GM21515 (cell line): ENCODE measurements at regions not wholly inside any gene's neighbourhood (a gene's known extent, or its start where the extent isn't known, plus 50 kb on each side); places are given as distances from the start of the nearest gene placed in this dataset.

ENCODE experiments used
- ATAC-seq: cut with Tn5 transposase; IDR thresholded peaks from one replicate; pipeline ENCODE4 v1.9.1; 2021; ENCODE audit not compliant: unreplicated experiment

DNA sequence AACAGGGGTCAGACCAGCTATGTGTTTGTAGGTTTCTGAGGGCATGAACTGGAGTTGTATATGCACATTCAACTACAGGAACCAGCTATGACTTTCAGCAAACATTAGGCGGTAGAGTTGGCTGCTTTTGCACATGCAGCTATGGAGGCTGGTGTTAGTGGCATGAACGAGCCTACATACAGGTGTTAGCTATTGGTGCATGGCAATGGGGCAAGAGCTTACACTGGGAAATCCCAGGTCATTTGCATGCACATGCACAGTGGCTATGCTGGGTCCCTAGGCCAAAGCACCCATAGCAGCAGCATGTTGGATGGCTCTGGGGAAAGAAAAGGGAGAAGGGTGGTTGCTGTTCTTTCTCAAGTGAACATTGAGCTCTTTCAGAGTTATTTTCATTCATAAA lies 1018.5 kb upstream of the PHF14 start:
- no peak for ATAC-seq

DNA sequence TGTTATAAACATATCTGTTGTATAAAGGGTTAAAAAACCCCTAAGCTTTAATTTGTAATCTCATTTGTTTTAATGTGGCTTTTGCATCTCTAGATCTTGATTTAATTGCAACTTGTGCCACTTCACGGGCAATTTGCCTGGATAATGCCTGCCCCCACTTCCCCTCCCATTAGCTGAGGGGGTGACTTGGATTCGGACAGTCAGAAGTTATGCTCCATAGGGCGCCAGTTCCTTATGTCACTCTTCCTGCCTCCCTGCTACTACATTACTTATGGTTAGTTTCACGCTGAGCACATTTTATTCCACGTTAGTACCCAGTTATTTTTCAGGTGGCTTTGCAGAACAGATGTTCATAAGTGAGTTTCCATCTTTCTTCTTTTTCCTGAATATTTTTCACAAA lies 1015.2 kb upstream of the PHF14 start:
- ATAC-seq: no peak

DNA sequence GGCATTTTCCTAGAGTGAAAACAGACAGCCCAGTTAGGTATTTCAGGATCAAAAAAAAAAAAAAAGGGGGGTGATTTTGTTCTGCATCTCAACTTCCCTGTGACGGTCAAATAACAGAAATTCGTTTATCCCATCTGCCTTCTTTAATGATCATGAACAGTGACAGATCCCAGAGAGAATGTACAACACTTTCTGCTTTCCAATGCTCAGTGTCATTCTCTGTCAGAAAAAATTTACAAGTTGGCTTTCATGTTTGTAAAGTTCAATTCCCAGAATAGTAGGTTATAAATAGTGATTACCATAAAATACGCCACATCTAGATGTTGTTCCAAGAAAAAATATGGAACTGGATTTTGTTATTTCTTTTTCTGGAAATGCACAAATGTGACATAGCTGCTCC lies 1013.2 kb upstream of the PHF14 start:
- no peak for ATAC-seq

DNA sequence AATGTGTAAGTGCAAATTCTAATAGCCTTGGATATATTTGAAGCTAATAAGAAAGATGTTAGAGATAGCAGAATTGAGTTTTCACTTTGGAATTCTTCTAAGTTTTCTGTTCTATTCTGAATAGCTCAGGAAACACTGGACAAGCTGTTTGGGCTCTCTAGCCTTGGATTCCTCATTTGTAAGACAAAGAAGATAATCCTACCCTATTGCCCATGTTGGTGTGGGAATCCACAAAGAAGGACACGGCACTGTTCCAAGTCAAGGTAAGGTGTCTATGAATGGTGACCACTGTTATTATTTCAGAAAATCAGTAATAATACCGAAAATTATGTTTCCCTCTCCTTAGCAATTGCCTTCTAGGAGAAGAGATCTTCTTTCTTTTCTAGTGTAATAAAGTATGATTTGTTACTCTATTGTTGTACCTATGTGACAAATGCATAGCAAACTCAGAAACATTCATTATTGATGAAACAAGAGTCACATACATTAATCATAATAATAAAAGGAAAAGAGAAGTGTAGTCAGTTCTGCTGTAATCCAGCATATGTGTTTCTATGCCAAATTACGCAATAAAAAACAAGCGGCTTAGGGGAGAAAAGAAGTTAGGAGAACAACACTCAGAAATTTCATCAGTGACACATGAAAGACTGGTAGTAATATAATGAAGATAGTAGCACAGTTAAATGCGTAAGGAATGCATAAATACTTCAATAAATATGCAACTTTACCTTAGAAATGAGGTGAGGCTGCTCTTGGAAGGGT lies 1012.3 kb upstream of the PHF14 start:
- ATAC-seq: no peak

DNA sequence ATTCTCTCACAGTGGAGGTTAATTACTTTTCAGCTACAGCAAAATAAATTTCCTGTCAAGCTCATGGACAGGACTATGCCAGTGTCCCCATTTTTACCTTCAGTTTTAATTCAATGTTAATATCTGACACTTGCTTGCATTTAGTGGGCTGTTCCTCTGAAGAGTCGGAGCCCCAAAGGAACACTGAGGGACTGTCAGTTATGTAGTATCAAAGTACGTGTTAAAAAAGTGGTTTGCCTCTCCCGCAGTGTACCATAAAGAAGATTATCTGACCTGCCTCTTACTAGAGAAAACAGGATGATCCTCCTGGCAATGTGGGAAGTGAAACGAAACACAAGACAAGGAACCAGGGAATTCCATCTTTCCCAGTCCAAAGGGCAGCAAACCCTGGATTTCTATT lies 1010.9 kb upstream of the PHF14 start:
- ATAC-seq: no peak

DNA sequence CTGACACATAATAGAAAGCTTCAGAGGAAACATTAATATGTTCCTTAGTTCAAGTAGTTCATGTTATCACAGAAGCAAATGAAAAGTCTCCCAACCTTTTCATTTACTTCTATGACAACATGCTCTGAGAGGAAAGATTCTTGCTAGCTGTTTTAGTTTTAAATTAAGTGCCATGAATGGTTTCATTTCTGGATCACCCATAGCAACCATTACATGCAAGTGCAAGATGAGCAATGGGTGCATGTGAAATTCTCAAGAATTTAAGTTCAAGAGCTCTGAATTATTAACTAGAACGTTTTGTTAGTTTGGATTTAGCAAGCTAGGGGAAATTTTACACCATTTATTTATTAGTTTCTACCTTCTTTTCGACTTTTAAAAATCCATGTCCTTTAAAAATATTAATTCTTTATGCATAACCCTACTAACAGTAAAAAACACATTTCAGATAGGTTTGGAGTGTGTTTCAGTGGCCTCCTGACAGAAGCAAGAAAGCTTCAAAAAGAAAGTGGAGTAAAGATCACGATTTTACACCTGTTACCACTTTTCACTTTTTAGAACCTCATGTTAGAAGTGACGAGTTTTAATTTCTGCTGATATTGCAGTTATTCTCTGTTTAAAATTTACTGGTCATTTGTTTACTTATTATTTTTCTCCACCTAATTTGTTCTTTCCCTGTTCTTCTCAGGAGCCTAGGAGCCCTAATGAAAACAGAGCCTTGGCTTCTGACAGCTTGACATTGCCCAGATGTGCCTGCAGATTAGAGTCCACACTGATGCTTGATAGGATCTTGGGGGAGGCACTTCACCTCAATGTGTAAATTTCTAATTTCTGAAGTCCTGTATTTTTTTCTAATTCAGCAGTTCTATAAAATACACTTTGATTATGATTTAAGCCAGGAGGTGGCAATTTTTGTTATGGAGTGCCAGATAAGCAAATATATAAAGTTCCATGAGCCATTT lies 995.3 kb upstream of the PHF14 start:
- ATAC-seq: no peak

DNA sequence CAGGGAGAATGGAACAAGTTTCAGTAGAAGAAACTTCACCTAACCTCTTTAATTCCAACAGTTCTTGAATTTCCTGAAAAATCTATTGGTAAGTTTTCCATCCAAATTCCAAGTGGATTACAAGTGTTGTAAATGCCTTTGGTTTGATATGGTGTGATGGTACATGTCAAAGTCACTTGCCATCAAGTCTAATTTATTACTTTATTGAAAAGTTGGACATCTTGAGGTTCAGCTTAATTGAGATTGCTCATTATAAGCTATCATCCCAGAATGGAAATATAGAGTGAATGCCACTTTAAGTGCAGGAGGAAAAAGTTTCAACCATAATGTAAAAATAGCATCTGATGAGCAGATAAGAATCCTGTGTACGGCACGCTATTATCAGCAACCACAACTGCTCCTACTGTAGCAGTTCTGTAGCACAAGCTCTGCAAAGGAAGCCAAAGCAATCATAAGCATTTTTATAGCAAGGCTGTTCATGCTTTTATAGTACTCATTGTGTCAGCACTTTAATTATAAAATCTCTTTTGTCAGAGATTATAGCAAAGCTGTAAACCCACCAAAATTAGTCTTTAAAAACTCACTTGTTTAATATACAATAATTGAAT lies 991.8 kb upstream of the PHF14 start:
- ATAC-seq: no peak

DNA sequence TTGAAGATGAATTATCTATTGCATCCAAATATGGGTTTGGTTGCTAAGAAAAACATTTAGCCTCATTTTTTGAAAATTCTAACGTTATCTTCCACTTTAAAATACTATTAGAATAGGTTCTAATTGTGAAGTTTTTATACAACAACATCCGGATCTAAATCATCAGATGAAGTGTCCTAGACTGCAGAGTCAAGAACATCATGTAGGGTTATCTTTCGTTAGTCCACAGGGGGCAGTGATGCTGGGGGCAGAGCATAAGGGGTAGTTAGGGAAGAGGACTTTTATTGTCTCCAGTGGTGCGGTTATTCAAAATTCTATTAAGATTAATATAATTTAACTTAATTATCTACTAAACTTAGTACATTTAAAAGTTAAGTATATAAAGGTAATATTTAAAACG lies 990.6 kb upstream of the PHF14 start:
- no peak for ATAC-seq

DNA sequence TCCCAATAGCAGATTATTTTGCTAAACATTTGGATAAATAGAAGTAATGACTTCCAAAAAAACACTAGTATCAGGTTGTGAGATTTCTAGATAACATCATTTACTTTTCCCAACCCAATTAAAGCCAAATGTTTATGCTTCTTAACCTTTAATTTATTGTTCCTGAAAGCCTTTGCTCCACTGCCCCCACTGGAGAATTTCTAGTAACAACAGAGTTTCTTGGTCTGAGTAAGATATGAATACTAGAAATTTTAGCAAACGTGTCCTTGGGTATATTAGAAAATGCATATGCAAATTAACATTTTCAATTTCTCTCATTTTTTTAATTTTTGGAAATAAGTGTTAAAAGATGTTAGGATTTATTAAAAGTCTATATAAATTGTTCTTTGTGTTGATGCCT lies 958.0 kb upstream of the PHF14 start:
- no peak for ATAC-seq

DNA sequence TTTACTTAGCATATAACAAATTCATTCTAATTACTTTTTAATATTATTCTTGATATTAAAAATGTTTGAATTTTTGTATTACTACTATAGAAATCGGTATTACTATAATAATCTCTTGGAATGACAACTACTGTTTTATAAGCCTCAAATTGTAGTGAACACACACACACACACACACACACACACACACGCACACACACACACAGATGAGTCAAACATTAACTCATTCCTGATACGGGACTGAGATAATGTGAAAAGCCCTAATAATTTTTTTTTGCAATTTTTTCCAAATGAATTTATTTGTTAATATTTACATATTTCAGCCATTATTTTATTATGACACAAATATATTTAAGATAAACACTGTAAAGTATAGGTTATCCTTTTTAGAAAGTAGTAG lies 951.2 kb upstream of the PHF14 start:
- no peak for ATAC-seq

DNA sequence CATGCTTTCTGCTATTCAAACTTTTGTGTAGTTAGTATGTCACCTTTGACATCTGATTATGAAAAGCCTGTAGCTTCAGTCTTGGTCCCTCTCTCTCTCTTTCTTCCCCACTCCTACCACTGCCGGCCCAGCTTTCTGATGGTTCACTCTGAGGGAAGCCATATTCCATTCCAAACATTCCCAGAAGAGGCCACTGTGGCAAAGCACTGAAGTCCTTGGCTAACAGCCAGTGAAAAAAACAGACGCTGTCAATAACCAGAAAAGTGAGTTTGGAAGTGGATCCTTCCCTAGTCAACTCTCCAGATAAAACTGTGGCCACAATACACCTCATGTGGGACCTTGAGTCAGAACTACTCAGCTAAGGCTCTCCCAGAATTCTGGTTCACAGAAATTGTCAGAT lies 950.7 kb upstream of the PHF14 start:
- ATAC-seq: no peak

DNA sequence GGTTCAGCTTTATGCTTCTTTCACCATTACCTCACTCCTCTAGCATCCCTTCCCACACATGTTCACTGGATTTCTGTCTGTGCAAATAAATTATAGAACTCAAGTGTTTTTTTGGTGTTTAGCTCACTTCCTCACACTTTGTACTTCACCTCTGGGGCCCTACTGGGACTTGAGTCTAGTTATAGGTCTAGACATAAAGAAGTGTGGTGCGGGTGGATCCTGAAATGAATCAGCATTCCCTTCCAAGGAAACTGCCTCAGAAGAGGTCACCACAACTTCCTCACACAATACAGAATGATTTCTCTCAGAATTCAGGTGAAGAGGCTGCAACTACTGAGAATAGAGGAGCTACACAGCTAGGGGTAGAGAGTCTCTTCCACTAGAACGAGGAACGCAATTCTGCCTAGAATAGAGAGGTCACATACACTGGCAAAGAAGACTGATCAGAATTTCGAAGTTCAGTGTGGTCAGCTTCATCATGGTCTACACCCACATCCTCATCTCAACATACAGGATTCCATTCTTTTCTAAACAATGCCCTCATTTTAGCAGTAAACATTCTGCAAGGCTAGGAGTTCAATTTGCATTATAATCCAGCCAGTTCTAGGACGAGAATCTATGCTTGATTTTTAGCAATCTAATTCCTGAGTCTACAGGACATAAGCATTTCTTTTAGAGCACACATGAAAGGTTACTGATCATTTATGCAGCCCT lies 938.7 kb upstream of the PHF14 start:
- no peak for ATAC-seq

DNA sequence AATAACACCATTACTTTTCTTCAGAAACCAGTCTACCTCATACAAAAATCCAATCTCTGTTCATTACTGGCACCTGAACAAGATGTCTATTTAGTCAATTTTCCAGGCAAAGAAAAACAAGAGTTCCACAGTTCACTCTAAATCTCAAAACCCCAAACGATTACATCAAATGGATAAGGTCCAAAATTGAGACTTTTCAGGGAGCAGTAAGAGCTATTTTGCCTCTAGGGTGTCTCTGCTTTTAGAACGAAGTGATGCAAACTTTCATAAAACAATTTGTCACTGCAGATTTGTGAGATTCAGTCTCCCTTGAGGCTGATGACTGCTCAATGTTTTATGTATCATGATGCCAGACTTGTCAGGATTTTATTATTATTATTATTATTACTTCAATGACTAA lies 937.0 kb upstream of the PHF14 start:
- no peak for ATAC-seq

DNA sequence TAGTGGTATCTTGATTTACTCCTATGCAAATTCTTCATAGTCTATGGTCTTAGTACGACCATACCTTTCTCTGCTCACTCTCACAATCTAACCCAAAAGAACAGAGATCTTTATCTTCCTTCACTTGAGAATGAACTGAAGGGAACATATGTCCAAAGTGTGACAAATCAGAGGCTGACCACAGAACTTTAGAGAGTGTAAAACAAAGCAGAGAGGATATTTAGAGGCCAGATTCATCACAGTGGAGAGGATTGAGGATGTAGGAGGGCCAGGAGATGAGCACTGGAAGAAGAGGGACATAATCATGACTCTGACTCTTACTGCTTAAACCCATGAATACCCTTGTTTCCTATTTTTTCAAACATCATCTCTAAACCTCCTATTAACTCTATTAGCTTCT lies 935.3 kb upstream of the PHF14 start:
- no peak for ATAC-seq

DNA sequence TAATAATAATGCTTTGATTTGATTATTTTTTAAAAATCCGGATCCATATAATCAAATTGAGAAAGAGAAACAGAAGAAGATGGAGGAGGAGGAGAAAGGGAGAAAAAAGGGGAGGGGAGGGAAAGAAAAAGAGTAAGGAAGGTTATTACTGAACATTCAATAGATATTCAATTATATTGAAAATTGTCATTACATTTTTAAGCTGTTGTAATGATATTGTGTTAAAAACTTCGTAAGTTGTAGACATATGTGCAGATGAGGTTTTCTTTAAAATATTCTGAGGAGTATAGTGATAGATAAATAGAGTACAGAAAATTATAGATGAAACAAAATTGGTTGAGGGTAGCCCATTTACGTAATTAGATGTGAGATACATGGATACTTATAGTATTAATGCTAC lies 933.0 kb upstream of the PHF14 start:
- no peak for ATAC-seq

DNA sequence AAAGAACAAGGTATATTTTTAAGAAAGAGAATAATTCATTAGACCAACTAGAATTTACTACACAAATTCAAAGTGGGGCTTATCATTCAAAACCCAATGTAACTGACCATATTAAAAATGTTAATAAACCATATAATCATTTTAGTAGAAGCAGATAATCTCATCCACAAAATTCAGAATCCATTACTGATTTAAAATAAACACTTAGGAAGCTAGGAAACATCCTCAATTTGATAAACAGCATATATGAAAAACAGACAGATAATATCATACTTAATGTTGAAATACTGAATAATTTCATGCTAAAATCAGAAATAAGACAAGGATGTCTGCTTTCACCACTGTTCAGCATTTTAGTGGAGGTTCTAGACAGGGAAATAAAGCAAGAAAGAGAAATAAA lies 902.8 kb upstream of the PHF14 start:
- no peak for ATAC-seq

DNA sequence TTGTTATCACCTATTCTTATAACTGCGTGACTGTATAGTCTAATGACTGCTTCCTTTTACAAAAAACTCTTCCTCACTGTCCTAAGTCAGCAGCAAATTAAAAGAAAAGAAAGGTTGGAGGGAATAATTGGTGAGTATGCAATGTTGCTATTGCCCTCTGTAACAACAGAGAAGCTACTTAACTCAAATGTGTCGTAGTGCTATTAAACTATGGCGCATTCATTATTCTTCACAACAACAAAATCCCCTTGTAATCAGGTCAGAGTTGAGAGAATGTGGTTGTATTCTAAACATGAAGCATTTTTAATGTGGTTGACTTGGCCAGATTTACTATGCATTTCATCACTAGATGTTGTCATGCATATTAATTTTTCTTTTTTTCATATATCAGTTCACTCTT lies 897.8 kb upstream of the PHF14 start:
- no peak for ATAC-seq

DNA sequence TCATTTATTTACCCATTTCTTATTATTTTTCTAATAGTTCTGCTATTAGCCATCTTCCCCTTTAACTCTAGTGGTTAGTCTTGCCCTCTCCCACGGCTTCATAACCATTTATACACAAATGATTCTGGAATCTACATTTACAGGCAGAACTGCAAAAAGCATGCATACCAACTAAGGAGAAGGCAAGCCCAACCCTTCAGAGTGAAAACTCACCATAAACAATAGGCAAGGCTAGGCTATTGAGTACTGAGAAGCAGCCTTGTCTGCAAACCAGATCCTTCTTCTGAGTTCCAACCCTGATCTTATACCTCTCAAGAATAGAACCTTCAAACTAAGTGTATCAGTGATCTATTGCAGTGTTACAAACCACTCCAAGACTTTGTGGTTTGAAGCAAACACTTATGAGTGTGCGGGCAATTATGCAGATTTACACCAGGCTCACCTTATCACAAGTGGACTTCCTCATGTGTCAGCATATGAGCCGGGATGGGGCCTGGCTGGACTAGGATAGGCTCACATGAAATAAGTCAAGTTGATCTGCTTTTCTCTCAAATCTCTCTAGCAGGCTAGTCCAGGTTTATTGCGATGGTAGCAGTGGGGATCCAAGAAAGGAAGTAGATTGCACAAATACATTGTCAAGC lies 896.9 kb upstream of the PHF14 start:
- ATAC-seq: no peak

DNA sequence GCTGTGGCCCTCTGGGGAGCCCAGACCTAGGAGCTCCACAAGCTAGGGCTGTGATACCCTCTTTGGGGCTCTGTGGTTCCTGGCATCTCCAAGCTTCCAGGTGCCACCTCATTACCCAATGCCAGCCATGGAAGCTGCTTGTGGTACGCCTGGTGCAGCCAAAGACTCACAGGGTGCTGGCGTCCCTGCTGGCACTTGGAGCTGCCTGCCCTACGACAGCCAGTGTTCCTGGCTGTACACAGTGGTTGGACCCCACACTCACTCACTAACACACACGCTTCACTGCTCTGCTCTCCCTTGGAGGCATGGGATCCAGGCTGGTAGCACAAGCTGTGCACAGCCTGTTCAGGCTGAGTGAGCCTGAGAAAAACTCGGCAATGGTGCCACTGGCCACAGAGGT lies 894.1 kb upstream of the PHF14 start:
- no peak for ATAC-seq

DNA sequence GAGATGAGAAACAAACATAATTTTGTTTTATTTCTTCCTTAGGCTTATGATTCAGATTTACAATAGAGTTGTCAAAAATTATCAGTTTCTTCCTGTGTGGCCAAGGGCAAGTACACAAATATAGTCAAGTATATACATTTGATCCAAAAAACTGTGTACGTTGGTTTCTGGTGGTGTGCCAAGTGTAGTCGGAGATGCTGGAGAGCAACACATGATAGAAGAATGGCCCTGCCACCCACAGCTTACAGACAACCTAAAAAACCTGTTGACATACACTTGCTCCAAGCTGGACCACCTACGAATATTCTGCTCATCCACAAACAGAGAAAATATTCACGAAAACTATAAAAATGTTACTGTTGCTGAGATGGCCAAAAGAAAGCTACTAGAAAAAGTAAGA lies 890.8 kb upstream of the PHF14 start:
- ATAC-seq: no peak

DNA sequence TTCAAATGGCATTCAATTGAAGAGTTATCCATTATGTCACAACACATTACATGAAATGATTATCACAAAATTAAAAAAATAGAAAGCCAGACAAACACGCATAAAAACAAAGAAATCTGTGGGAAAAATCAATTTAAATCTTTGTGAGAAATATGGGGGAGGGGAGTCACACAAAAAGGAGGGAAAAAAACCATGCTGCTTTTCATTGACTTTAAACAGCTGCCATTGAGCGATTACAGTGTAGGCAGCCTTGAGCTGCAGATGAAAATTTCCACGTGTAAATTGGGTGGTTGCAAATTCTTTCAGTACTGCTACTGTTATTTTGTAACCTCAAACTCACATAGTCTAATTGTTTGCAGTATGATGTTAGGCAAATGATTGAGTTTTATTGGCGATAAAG lies 889.9 kb upstream of the PHF14 start:
- no peak for ATAC-seq
